Bronchial epithelial cell (primary cell): ENCODE measurements at regions not wholly inside any gene's neighbourhood (a gene's known extent, or its start where the extent isn't known, plus 50 kb on each side); places are given as distances from the start of the nearest gene placed in this dataset.

ENCODE experiments used
- DNase-seq: peaks from one replicate; pipeline ENCODE4 v3.0.0-alpha.2; 2010; ENCODE audit warnings: low read depth
- FAIRE-seq: peaks from 2 replicates; lab custom pipeline; 2011; peaks lifted over from hg19 to GRCh38; lab: Jason Lieb, UNC
- H3K27me3 ChIP-seq: 2 replicates; pipeline ENCODE4 v1.5.1; 2011; ENCODE audit warnings: low read length; ENCODE audit not compliant: control insufficient read depth, insufficient read depth
- H3K36me3 ChIP-seq: 2 replicates; pipeline ENCODE4 v1.5.1; 2011; ENCODE audit warnings: low read length; ENCODE audit not compliant: control insufficient read depth, insufficient read depth
- H3K4me3 ChIP-seq: 2 replicates; pipeline ENCODE4 v1.5.1; 2011; ENCODE audit warnings: mild to moderate bottlenecking, low read depth, low read length, control low read depth
- CTCF ChIP-seq: IDR thresholded peaks from 2 replicates; pipeline ENCODE4 v1.5.1; 2011; ENCODE audit warnings: mild to moderate bottlenecking, moderate library complexity, low read length, control low read depth, inconsistent platforms; ENCODE audit not compliant: insufficient read depth, severe bottlenecking

GRCh38 chr1:95966866-95967265 lies 732.9 kb downstream of the RWDD3 start:
- DNase-seq: no peak
- no peak for FAIRE-seq
- Histone ChIP-seq H3K27me3 (no peaks in the 10 kb centered on the region), H3K4me3 (no peak overlapping the region), H3K36me3 (no peaks in the 10 kb centered on the region)
- TF ChIP-seq CTCF: no peak

GRCh38 chr1:95974586-95974985 lies 740.6 kb downstream of the RWDD3 start:
- DNase-seq (no peak), FAIRE-seq (no peak)
- Histone ChIP-seq H3K27me3 (no peaks in the 10 kb centered on the region), H3K36me3 (no peaks in the 10 kb centered on the region), H3K4me3 (no peak overlapping the region)
- no peak for TF ChIP-seq CTCF

- Histone ChIP-seq H3K36me3 (no peaks in the 10 kb centered on the region), H3K27me3 (no peaks in the 10 kb centered on the region), H3K4me3 (no peak overlapping the region)
- no peak for TF ChIP-seq CTCF
- DNase-seq (no peak), FAIRE-seq (no peak)
These were observed 738.9 kb upstream of the PTBP2 start for GRCh38 chr1:95982711-95983110.

GRCh38 chr1:95983831-95984230 lies 737.8 kb upstream of the PTBP2 start:
- TF ChIP-seq CTCF: no peak
- no peak for FAIRE-seq
- DNase-seq: no peak
- no peak overlapping the region for H3K4me3 ChIP-seq
- no peaks in the 10 kb centered on the region for H3K36me3 ChIP-seq
- H3K27me3 ChIP-seq: no peaks in the 10 kb centered on the region

GRCh38 chr1:95984798-95985374 lies 736.7 kb upstream of the PTBP2 start:
- DNase-seq: no peak
- FAIRE-seq: no peak
- H3K27me3 ChIP-seq: no peaks in the 10 kb centered on the region
- TF ChIP-seq CTCF: no peak
- H3K36me3 ChIP-seq: no peaks in the 10 kb centered on the region
- H3K4me3 ChIP-seq: no peak overlapping the region

GRCh38 chr1:95990033-95990432 lies 731.6 kb upstream of the PTBP2 start:
- no peaks in the 10 kb centered on the region for H3K27me3 ChIP-seq
- H3K4me3 ChIP-seq: no peak overlapping the region
- DNase-seq (no peak), FAIRE-seq (no peak)
- no peak for TF ChIP-seq CTCF
- H3K36me3 ChIP-seq: no peaks in the 10 kb centered on the region
